T follicular helper cell (primary cell): ENCODE measurements at regions not wholly inside any gene's neighbourhood (a gene's known extent, or its start where the extent isn't known, plus 50 kb on each side); places are given as distances from the start of the nearest gene placed in this dataset.
"Not testable (repeated sequence)": the region's sequence is repeated elsewhere in the genome, so short reads cannot be mapped to it uniquely, and the experiment has no call there.

Experiments
- DNase-seq: peaks from one replicate; pipeline ENCODE4 v3.0.0-alpha.2; 2020; ENCODE audit warnings: low read depth

GRCh38 chr7:50251765-50252164 is 52.8 kb upstream of the IKZF1 start:
- no peak for DNase-seq

GRCh38 chr7:50246551-50246950 is 58.0 kb upstream of the IKZF1 start:
- DNase-seq = no peak

GRCh38 chr7:50242111-50242510 is 62.4 kb upstream of the IKZF1 start:
- DNase-seq = not testable (repeated sequence)

- DNase-seq = not testable (repeated sequence)
Measured at GRCh38 chr7:50240699-50241098, 63.8 kb upstream of the IKZF1 start.

GRCh38 chr7:50229964-50230363 is 74.6 kb upstream of the IKZF1 start:
- DNase-seq = no peak

- DNase-seq = no peak
Measured at GRCh38 chr7:50228148-50228547, 76.4 kb upstream of the IKZF1 start.

- no peak for DNase-seq
Measured at GRCh38 chr7:50227726-50228125, 76.8 kb upstream of the IKZF1 start.

- no peak for DNase-seq
Measured at GRCh38 chr7:50226669-50227068, 77.8 kb upstream of the IKZF1 start.

- no peak for DNase-seq
Measured at GRCh38 chr7:50226145-50226544, 78.4 kb upstream of the IKZF1 start.

GRCh38 chr7:50221433-50221832 is 83.1 kb upstream of the IKZF1 start:
- DNase-seq = no peak

- no peak for DNase-seq
Measured at GRCh38 chr7:50221028-50221427, 83.5 kb upstream of the IKZF1 start.

- no peak for DNase-seq
Measured at GRCh38 chr7:50220273-50220672, 84.2 kb upstream of the IKZF1 start.

- no peak for DNase-seq
Measured at GRCh38 chr7:50217821-50218281, 86.7 kb upstream of the IKZF1 start.

GRCh38 chr7:50217401-50217800 is 87.1 kb upstream of the IKZF1 start:
- no peak for DNase-seq

- no peak for DNase-seq
Measured at GRCh38 chr7:50216626-50217025, 87.9 kb upstream of the IKZF1 start.

GRCh38 chr7:50214771-50215170 is 89.7 kb upstream of the IKZF1 start:
- DNase-seq = no peak

GRCh38 chr7:50214126-50214670 is 90.3 kb upstream of the IKZF1 start:
- no peak for DNase-seq

GRCh38 chr7:50213622-50214017 is 90.9 kb upstream of the IKZF1 start:
- DNase-seq = no peak

GRCh38 chr7:50212666-50213621 is 91.6 kb upstream of the IKZF1 start:
- DNase-seq = no peak

GRCh38 chr7:50212016-50212325 is 92.5 kb upstream of the IKZF1 start:
- no peak for DNase-seq

- no peak for DNase-seq
Measured at GRCh38 chr7:50211130-50212015, 93.1 kb upstream of the IKZF1 start.

- no peak for DNase-seq
Measured at GRCh38 chr7:50210706-50211115, 93.8 kb upstream of the IKZF1 start.
